H1 (cell line): ENCODE measurements at regions not wholly inside any gene's neighbourhood (a gene's known extent, or its start where the extent isn't known, plus 50 kb on each side); places are given as distances from the start of the nearest gene placed in this dataset.

ENCODE experiments used
- CTCF ChIA-PET: fragments of 300-600 bp; sonication (Branson Sonifier 250); formaldehyde crosslinking; loops from one replicate; lab custom pipeline; 2021; ENCODE audit not compliant: partially characterized antibody; lab: Charles Lee
- POLR2A ChIA-PET: fragments of 300-600 bp; sonication (Branson Sonifier 250); formaldehyde crosslinking; loops from one replicate; lab custom pipeline; 2021; ENCODE audit warnings: inconsistent platforms; ENCODE audit not compliant: partially characterized antibody; lab: Charles Lee
- DNase-seq, 2 experiments: peaks; one replicate each; pipeline versions ENCODE4 v3.0.0 to v3.0.0-alpha.2; 2010 to 2022; ENCODE audit warnings: low spot score in 2 of 2, low read depth in 1 of 2, mixed read lengths in 1 of 2
- FAIRE-seq: peaks from 2 replicates; lab custom pipeline; 2011; peaks lifted over from hg19 to GRCh38; lab: Jason Lieb, UNC
- H2AFZ ChIP-seq: 2 replicates; pipeline ENCODE4 v1.8.1; 2012; ENCODE audit warnings: low read length, inconsistent platforms
- H2AK5ac ChIP-seq: 2 replicates; pipeline ENCODE4 v1.6.1; 2013; ENCODE audit warnings: low read depth, low read length
- H2BK120ac ChIP-seq: replicated peaks from 2 replicates; pipeline ENCODE3; 2013; ENCODE audit warnings: low read depth, low read length, inconsistent platforms
- H2BK12ac ChIP-seq: 2 replicates; pipeline ENCODE4 v1.6.1; 2013; ENCODE audit warnings: low read depth, low read length
- H2BK15ac ChIP-seq: 2 replicates; pipeline ENCODE4 v1.6.1; 2013; ENCODE audit warnings: low read length
- H2BK20ac ChIP-seq: 2 replicates; pipeline ENCODE4 v1.6.1; 2013; ENCODE audit warnings: low read length
- H2BK5ac ChIP-seq: 2 replicates; pipeline ENCODE4 v1.6.1; 2013; ENCODE audit warnings: low read depth, low read length
- H3K14ac ChIP-seq: 2 replicates; pipeline ENCODE4 v1.6.1; 2013; ENCODE audit warnings: inconsistent platforms; ENCODE audit not compliant: insufficient read length
- H3K18ac ChIP-seq: 2 replicates; pipeline ENCODE4 v1.6.1; 2013; ENCODE audit warnings: low read length; ENCODE audit errors: extremely low read depth
- H3K23ac ChIP-seq: 2 replicates; pipeline ENCODE4 v1.6.1; 2013; ENCODE audit warnings: inconsistent platforms; ENCODE audit not compliant: insufficient read length
- H3K23me2 ChIP-seq: 2 replicates; pipeline ENCODE4 v1.6.1; 2013; ENCODE audit warnings: low read depth, low read length
- H3K27ac ChIP-seq: 2 replicates; pipeline ENCODE4 v1.6.1; 2011; ENCODE audit warnings: low read depth, low read length, inconsistent platforms
- H3K27me3 ChIP-seq, 4 experiments: replicated peaks in 1 of 4; 1 replicate in 1 of 4; 2 replicates in 3 of 4; pipeline versions ENCODE4 v1.6.1 to v1.8.1; 2011 to 2013; ENCODE audit warnings: low read length in 3 of 4, mild to moderate bottlenecking in 3 of 4, inconsistent platforms in 2 of 4, mixed read lengths in 2 of 4, moderate library complexity in 1 of 4; ENCODE audit not compliant: control insufficient read depth in 3 of 4, insufficient read depth in 3 of 4; ENCODE audit errors: extremely low read depth in 1 of 4
- H3K36me3 ChIP-seq, 4 experiments: 2 replicates each; pipeline versions ENCODE4 v1.6.1 to v1.8.1; 2011 to 2013; ENCODE audit warnings: mild to moderate bottlenecking in 4 of 4, low read length in 3 of 4, moderate library complexity in 2 of 4, control low read depth in 1 of 4, inconsistent platforms in 1 of 4; ENCODE audit not compliant: insufficient read depth in 4 of 4, control insufficient read depth in 2 of 4
- H3K4ac ChIP-seq: replicated peaks from 2 replicates; pipeline ENCODE3; 2013; ENCODE audit warnings: low read length, low read depth, mixed read lengths, inconsistent platforms; ENCODE audit not compliant: insufficient read length
- H3K4me1 ChIP-seq, 4 experiments: replicated peaks in 1 of 4; 1 replicate in 1 of 4; 2 replicates in 3 of 4; pipeline versions ENCODE4 v1.6.1 to v1.8.1; 2011 to 2013; ENCODE audit warnings: low read length in 3 of 4, inconsistent platforms in 2 of 4, mixed read lengths in 1 of 4; ENCODE audit not compliant: insufficient read depth in 4 of 4, control insufficient read depth in 3 of 4
- H3K4me2 ChIP-seq, 2 experiments: 2 replicates each; pipeline versions ENCODE4 v1.6.1 to v1.8.1; 2011 to 2013; ENCODE audit warnings: low read depth in 2 of 2, low read length in 2 of 2, control low read depth in 1 of 2, inconsistent platforms in 1 of 2, mild to moderate bottlenecking in 1 of 2; ENCODE audit not compliant: insufficient read depth in 1 of 2
- H3K4me3 ChIP-seq, 4 experiments: fragments of 200-600, 300-600 bp in 1 of 4; sonication (generic), shearing (Covaris generic), sonication (Bioruptor Twin) in 1 of 4; 2 replicates each; pipeline versions ENCODE4 v1.5.1 to v1.8.1; 2011 to 2016; ENCODE audit warnings: low read length in 4 of 4, low read depth in 3 of 4, control low read depth in 2 of 4, inconsistent platforms in 2 of 4, mild to moderate bottlenecking in 2 of 4, mixed read lengths in 1 of 4, moderate library complexity in 1 of 4; ENCODE audit not compliant: insufficient read depth in 2 of 4; ENCODE audit errors: extremely low read depth in 1 of 4
- H3K56ac ChIP-seq: replicated peaks from 2 replicates; pipeline ENCODE3; 2013; ENCODE audit warnings: low read depth, mild to moderate bottlenecking, mixed read lengths, low read length, inconsistent platforms; ENCODE audit not compliant: insufficient read length
- H3K79me1 ChIP-seq: 2 replicates; pipeline ENCODE4 v1.6.1; 2013; ENCODE audit warnings: low read depth, low read length, control low read depth
- H3K79me2 ChIP-seq, 2 experiments: 2 replicates each; pipeline versions ENCODE4 v1.6.1 to v1.8.1; 2012 to 2013; ENCODE audit warnings: low read length in 2 of 2, mild to moderate bottlenecking in 2 of 2, inconsistent platforms in 1 of 2; ENCODE audit not compliant: insufficient read depth in 2 of 2, control insufficient read depth in 1 of 2
- H3K9ac ChIP-seq, 4 experiments: replicated peaks in 1 of 4; 1 replicate in 1 of 4; 2 replicates in 3 of 4; pipeline versions ENCODE4 v1.6.1 to v1.8.1; 2011 to 2013; ENCODE audit warnings: low read depth in 3 of 4, low read length in 3 of 4, control low read depth in 2 of 4, mild to moderate bottlenecking in 2 of 4, moderate library complexity in 2 of 4, inconsistent platforms in 1 of 4; ENCODE audit errors: extremely low read depth in 1 of 4
- H3K9me3 ChIP-seq, 2 experiments: 2 replicates each; pipeline versions ENCODE4 v1.6.1 to v1.8.1; 2012 to 2013; ENCODE audit warnings: mild to moderate bottlenecking in 2 of 2, moderate library complexity in 2 of 2, control low read depth in 1 of 2, inconsistent platforms in 1 of 2, low read depth in 1 of 2, low read length in 1 of 2, mixed read lengths in 1 of 2; ENCODE audit not compliant: insufficient read depth in 2 of 2
- H4K20me1 ChIP-seq, 2 experiments: replicated peaks in 1 of 2; 2 replicates each; pipeline versions ENCODE3 to v1.8.1; 2011 to 2013; ENCODE audit warnings: inconsistent platforms in 2 of 2, low read length in 2 of 2, mild to moderate bottlenecking in 1 of 2; ENCODE audit not compliant: insufficient read depth in 2 of 2, control insufficient read depth in 1 of 2
- H4K5ac ChIP-seq: 2 replicates; pipeline ENCODE4 v1.6.1; 2013; ENCODE audit warnings: low read length, low read depth, mixed read lengths, inconsistent platforms; ENCODE audit not compliant: insufficient read length
- H4K8ac ChIP-seq: 2 replicates; pipeline ENCODE4 v1.8.0; 2013; ENCODE audit warnings: mild to moderate bottlenecking, moderate library complexity, low read length, inconsistent platforms; ENCODE audit not compliant: insufficient read depth; ENCODE audit errors: extremely low read depth
- H4K91ac ChIP-seq: replicated peaks from 2 replicates; pipeline ENCODE3; 2013; ENCODE audit warnings: low read length, mixed read lengths, inconsistent platforms; ENCODE audit not compliant: insufficient read length
- BRCA1 ChIP-seq: IDR thresholded peaks from 2 replicates; pipeline ENCODE4 v1.6.1; 2012; ENCODE audit warnings: low read depth, low read length, improper control_type of control experiment
- MAFK ChIP-seq: IDR thresholded peaks from 2 replicates; pipeline ENCODE4 v1.6.1; 2012; ENCODE audit warnings: low read depth, mild to moderate bottlenecking, improper control_type of control experiment, low read length
- NRF1 ChIP-seq: IDR thresholded peaks from 2 replicates; pipeline ENCODE4 v1.6.1; 2011; ENCODE audit warnings: mild to moderate bottlenecking, low read depth, low read length, improper control_type of control experiment
- SIN3A ChIP-seq, 2 experiments: IDR thresholded peaks in 1 of 2; conservative IDR thresholded peaks in 1 of 2; 2 replicates each; pipeline ENCODE4 v1.6.1; 2011 to 2012; ENCODE audit warnings: low read length in 2 of 2, improper control_type of control experiment in 1 of 2, low read depth in 1 of 2, mild to moderate bottlenecking in 1 of 2
- SP4 ChIP-seq: IDR thresholded peaks from 2 replicates; pipeline ENCODE4 v1.6.1; 2012; ENCODE audit warnings: low read length, inconsistent platforms
- WGBS, 2 experiments: shearing (Covaris generic) in 1 of 2; methylation state at CpG; one replicate each; pipeline versions ENCODE4 v1.1.6 to v1.1.7; 2013 to 2015; ENCODE audit warnings: low lambda C conversion rate in 2 of 2, mixed read lengths in 2 of 2, inconsistent platforms in 1 of 2, low coverage in 1 of 2, missing lambda C conversion rate in 1 of 2; ENCODE audit not compliant: insufficient replicate concordance in 2 of 2, insufficient coverage in 1 of 2, insufficient read length in 1 of 2; ENCODE audit errors: extremely low coverage in 1 of 2, missing lambda C conversion rate in 1 of 2; 5-methylcytosine and 5-hydroxymethylcytosine counted together

DNA sequence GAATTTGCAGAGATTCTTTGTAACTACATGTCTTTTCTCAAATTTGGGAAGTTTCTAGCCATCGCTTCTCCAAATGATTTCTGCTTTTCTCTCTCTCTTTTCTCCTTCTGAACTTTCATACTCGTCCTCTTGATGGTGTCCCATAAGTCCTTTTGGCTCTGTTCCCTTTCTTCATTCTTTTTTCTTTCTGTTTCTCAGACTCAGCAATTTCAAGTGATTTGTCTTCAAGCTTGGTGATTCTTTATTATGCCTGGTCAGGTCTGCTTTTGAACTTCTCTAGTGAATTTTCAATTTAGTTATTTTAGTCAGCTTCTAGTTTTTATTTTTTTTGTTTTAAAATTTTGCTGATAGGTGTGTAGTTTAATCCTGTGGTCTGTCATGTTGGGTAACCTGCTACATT lies 57.6 kb upstream of the EEF1E1 start:
- Histone ChIP-seq H3K36me3 (no peaks in the 10 kb centered on the region), H3K56ac (no peak overlapping the region), H3K9ac (no peak overlapping the region), H3K18ac (no peak overlapping the region), H2BK12ac (no peak overlapping the region), H4K20me1 (no peaks in the 10 kb centered on the region), H3K23ac (no peak overlapping the region), H2AK5ac (no peak overlapping the region), H2BK20ac (no peak overlapping the region), H4K91ac (no peak overlapping the region), H3K23me2 (no peaks in the 10 kb centered on the region), H2BK120ac (no peak overlapping the region), H3K4me1 (peaks cover 0 to 6% (median 0%) of the 10 kb centered on the region in 4 experiments; a peak in 1 of 7 replicates), H3K27me3 (no peaks in the 10 kb centered on the region), H3K4ac (no peak overlapping the region), H3K4me3 (no peak overlapping the region), H2AFZ (no peak overlapping the region), H4K8ac (no peak overlapping the region), H3K14ac (no peak overlapping the region), H3K9me3 (no peaks in the 10 kb centered on the region), H3K4me2 (no peak overlapping the region), H3K79me1 (no peaks in the 10 kb centered on the region), H3K79me2 (no peaks in the 10 kb centered on the region), H3K27ac (no peak overlapping the region), H2BK5ac (no peak overlapping the region), H2BK15ac (no peak overlapping the region), H4K5ac (no peak overlapping the region)
- DNase-seq (no peak), FAIRE-seq (no peak)
- TF ChIP-seq SIN3A (conservative IDR thresholded peaks at IDR 0.05 in 1 of 2, IDR thresholded peaks at IDR 0.05 in 1 of 2; ENCODE audit: low read depth in 1 of 2, low read length in 2 of 2) (no peak), MAFK (no peak), BRCA1 (no peak), SP4 (no peak), NRF1 (no peak)
- POLR2A ChIA-PET: no interaction called here
- CTCF ChIA-PET: interaction anchor here (0.8 to 2.2 kb wide), 2 partner anchors 11 to 35 kb away, joined by 3 to 7 read pairs; no protein-coding TSS in a partner anchor
- 68% methylated on average over 2 of the region's 2 CpGs; no CpG with 5 or more reads in 1 of the 2 experiments for WGBS, 2 experiments
